ENCODE measurements at regions not wholly inside any gene's neighbourhood (a gene's known extent, or its start where the extent isn't known, plus 50 kb on each side); places are given as distances from the start of the nearest gene placed in this dataset.
"Not testable (repeated sequence)": the region's sequence is repeated elsewhere in the genome, so short reads cannot be mapped to it uniquely, and the experiment has no call there.

- H3K4me3 ChIP-seq (ENCODE audit: low read depth, low read length), result no peak overlapping the region
- DNase-seq (ENCODE audit: low read depth, low spot score), result no peak
- ChIA-PET POLR2A (no interaction called here), CTCF (no interaction called here)
- TF ChIP-seq, protein P1, sequence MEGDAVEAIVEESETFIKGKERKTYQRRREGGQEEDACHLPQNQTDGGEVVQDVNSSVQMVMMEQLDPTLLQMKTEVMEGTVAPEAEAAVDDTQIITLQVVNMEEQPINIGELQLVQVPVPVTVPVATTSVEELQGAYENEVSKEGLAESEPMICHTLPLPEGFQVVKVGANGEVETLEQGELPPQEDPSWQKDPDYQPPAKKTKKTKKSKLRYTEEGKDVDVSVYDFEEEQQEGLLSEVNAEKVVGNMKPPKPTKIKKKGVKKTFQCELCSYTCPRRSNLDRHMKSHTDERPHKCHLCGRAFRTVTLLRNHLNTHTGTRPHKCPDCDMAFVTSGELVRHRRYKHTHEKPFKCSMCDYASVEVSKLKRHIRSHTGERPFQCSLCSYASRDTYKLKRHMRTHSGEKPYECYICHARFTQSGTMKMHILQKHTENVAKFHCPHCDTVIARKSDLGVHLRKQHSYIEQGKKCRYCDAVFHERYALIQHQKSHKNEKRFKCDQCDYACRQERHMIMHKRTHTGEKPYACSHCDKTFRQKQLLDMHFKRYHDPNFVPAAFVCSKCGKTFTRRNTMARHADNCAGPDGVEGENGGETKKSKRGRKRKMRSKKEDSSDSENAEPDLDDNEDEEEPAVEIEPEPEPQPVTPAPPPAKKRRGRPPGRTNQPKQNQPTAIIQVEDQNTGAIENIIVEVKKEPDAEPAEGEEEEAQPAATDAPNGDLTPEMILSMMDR (IDR thresholded peaks at IDR 0.05; ENCODE audit: insufficient read depth, low read length, missing control alignments), result no peak
These were observed 131.4 kb upstream of the MAN2A1 start for GRCh38 chr5:109558364-109558763.

DNA sequence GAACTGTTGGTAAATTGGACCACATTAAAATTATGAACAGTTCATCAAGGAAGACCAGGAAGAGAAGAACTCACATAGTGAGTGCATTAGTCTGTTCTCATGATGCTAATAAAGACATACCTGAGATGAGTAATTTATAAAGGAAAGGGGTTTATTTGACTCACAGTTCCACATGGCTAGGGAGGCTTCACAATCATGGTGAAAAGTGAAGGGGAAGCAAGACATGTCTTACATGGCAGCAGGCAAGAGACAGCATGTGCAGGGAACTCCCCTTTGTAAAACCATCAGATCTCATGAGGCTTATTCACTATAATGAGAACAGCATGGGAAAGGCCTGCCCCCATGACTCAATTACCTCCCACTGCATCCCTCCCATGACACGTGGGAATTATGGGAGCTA lies 135.9 kb upstream of the MAN2A1 start:
- ChIA-PET POLR2A (no interaction called here), CTCF (no interaction called here)
- no peak overlapping the region for H3K4me3 ChIP-seq (ENCODE audit: low read depth, low read length)
- TF ChIP-seq, protein P1 (IDR thresholded peaks at IDR 0.05; ENCODE audit: insufficient read depth, low read length, missing control alignments), result no peak
- no peak for DNase-seq (ENCODE audit: low read depth, low spot score)

DNA sequence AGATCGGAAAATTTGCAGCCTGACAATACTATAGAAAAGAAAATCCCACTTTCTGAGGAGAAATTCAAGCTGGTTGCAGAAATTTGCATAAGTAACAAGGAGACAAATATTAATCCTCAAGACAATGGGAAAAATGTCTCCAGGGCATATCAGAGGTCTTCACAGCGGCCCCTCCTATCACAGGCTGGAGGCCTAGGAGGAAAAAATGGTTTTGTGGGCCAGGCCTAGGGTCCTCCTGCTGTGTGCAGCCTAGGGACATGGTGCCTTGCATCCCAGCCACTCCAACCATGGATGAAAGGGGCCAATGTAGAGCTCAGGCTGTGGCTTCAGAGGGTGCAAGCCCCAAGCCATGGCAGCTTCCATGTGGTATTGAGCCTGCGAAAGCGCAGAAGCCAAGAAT lies 138.5 kb upstream of the MAN2A1 start:
- CTCF ChIA-PET; POLR2A ChIA-PET; H3K4me3 ChIP-seq (ENCODE audit: low read depth, low read length); DNase-seq (ENCODE audit: low read depth, low spot score): not testable (repeated sequence)

DNA sequence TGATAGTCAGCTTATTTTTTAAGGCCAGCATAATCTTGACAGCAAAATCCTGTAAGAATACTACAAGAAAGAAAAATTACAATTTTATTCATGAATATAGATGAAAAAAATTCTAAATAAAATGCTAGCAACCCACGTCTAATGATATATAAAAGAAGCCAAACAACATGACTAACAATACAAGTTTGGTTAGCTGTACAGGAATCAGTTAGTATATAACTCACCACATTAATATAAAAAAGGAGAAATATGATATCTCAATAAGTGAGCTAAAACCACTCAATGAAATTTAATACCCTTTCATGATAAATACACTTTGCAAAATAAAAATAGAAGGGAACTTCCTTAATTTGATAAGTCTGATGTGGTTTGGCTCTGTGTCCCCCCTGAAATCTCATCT lies 139.7 kb upstream of the MAN2A1 start:
- no peak overlapping the region for H3K4me3 ChIP-seq (ENCODE audit: low read depth, low read length)
- DNase-seq (ENCODE audit: low read depth, low spot score), result no peak
- TF ChIP-seq, protein P1 (IDR thresholded peaks at IDR 0.05; ENCODE audit: insufficient read depth, low read length, missing control alignments), result no peak
- CTCF ChIA-PET, result interaction anchor here (0.7 kb wide), 1 partner anchor 1100 kb away, joined by 3 read pairs; no protein-coding TSS in a partner anchor
- POLR2A ChIA-PET, result no interaction called here

- ChIA-PET POLR2A (no interaction called here), CTCF (no interaction called here)
- no peak overlapping the region for H3K4me3 ChIP-seq (ENCODE audit: low read depth, low read length)
- DNase-seq (ENCODE audit: low read depth, low spot score), result no peak
- TF ChIP-seq, protein P1 (IDR thresholded peaks at IDR 0.05; ENCODE audit: insufficient read depth, low read length, missing control alignments), result no peak
These were observed 136.7 kb upstream of the PJA2 start for GRCh38 chr5:109546461-109546860.

DNA sequence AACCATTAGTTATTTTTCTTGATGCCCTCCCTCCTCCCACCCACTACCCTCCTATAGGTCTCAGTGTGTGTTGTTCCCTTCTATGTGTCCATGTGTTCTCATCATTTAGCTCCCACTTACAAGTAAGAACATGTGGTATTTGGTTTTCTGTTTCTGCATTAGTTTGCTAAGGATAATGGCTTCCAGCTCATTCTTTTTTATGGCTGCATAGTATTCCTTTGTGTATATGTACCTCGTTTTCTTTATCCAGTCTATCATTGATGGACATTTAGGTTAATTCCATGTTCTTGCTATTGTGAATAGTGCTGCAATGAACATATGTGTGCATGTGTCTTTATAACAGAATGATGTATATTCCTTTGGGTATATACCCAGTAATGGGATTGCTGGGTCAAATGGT lies 135.1 kb upstream of the PJA2 start:
- POLR2A ChIA-PET; CTCF ChIA-PET; DNase-seq (ENCODE audit: low read depth, low spot score); H3K4me3 ChIP-seq (ENCODE audit: low read depth, low read length): not testable (repeated sequence)

GRCh38 chr5:109538692-109539091 lies 128.9 kb upstream of the PJA2 start:
- DNase-seq (ENCODE audit: low read depth, low spot score); H3K4me3 ChIP-seq (ENCODE audit: low read depth, low read length); CTCF ChIA-PET; POLR2A ChIA-PET: not testable (repeated sequence)

- H3K4me3 ChIP-seq (ENCODE audit: low read depth, low read length); DNase-seq (ENCODE audit: low read depth, low spot score); POLR2A ChIA-PET: not testable (repeated sequence)
These were observed 125.3 kb upstream of the PJA2 start for GRCh38 chr5:109535090-109535489.

GRCh38 chr5:109533751-109534272 lies 124.0 kb upstream of the PJA2 start:
- POLR2A ChIA-PET, result no interaction called here
- DNase-seq (ENCODE audit: low read depth, low spot score), result no peak
- TF ChIP-seq, protein P1 (IDR thresholded peaks at IDR 0.05; ENCODE audit: insufficient read depth, low read length, missing control alignments), result no peak
- CTCF ChIA-PET, result interaction anchor here (0.5 kb wide), 1 partner anchor 738 kb away, joined by 4 read pairs; no protein-coding TSS in a partner anchor
- no peak overlapping the region for H3K4me3 ChIP-seq (ENCODE audit: low read depth, low read length)

More at GRCh38 chr5:109535090-109535489, 125.3 kb upstream of the PJA2 start:
- CTCF ChIA-PET, result not testable (repeated sequence)

Measured in AG04449 (cell line).